ENCODE measurements at regions not wholly inside any gene's neighbourhood (a gene's known extent, or its start where the extent isn't known, plus 50 kb on each side); places are given as distances from the start of the nearest gene placed in this dataset.

DNA sequence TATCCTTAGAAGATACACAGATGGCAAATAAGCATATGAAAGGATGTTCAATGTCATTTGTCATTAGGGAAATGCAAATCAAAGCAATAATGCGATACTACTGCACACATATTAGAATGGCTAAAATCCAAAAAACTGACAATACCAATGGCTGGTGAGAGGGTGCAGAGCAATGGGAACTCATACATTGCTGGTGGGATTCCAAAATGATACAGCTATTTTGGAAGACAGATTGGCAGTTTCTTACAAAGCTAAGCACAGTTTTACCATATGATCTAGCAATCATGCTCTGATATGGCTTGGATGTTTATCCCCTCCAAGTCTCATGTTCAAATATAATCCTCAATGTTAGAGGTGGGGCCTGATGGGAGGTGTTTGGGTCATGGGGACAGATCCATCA, 122.6 kb downstream of the KCTD15 start (continued):
- TF ChIP-seq FOXA2 (IDR thresholded peaks at IDR 0.05) (no peak), REST (IDR thresholded peaks at IDR 0.05) (no peak), FOXA1 (IDR thresholded peaks at IDR 0.05) (no peak)

DNA sequence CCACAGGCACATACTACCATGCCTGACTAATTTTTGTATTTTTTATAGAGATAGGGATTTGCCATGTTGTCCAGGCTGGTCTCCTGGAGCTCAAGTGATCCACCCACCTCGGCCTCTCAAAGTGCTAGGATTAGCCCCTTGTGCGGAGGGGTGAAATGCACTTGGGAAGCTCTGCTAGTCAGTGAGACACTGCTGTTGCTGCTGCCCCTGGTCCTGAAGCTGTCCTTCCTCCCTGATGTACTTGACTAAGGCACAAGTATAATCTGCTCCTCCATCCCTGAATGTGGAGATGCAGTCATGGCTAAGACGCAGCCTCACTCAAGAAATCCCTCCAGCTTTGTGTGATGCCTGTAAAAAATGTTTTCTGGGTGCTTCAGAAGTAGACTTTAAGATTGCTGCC, 124.5 kb downstream of the KCTD15 start:
- Histone ChIP-seq H3K9me3 (ENCODE audit: control insufficient read depth in 4 of 4, low read length in 3 of 4) (peaks cover 0 to 2% (median under 1%) of the 10 kb centered on the region in 4 donors), H3K36me3 (ENCODE audit: control insufficient read depth in 4 of 4, insufficient read depth in 3 of 4, low read depth in 1 of 4, low read length in 3 of 4) (no peaks in the 10 kb centered on the region), H3K27me3 (ENCODE audit: control insufficient read depth in 4 of 4, insufficient read depth in 4 of 4, low read length in 3 of 4) (no peaks in the 10 kb centered on the region), H3K4me1 (ENCODE audit: control insufficient read depth in 4 of 4, insufficient read depth in 4 of 4, low read length in 3 of 4) (no peaks in the 10 kb centered on the region), H3K4me3 (ENCODE audit: low read depth in 1 of 3, low read length in 3 of 3) (no peak overlapping the region), H3K27ac (ENCODE audit: low read depth in 1 of 2, low read length in 2 of 2) (no peak overlapping the region), H3K9ac (ENCODE audit: low read depth in 1 of 2, low read length in 2 of 2) (no peak overlapping the region)
- no peak for DNase-seq (ENCODE audit: low spot score)
- no peak for TF ChIP-seq TAF1 (conservative IDR thresholded peaks at IDR 0.05)
- WGBS, result 74% methylated on average over 3 of the region's 3 CpGs

GRCh38 chr19:33926306-33926705, 129.6 kb downstream of the KCTD15 start:
- Histone ChIP-seq H3K27ac (ENCODE audit: low read depth in 1 of 2, low read length in 2 of 2) (no peak overlapping the region), H3K36me3 (ENCODE audit: control insufficient read depth in 4 of 4, insufficient read depth in 3 of 4, low read depth in 1 of 4, low read length in 3 of 4) (no peaks in the 10 kb centered on the region), H3K4me1 (ENCODE audit: control insufficient read depth in 4 of 4, insufficient read depth in 4 of 4, low read length in 3 of 4) (no peaks in the 10 kb centered on the region), H3K4me3 (ENCODE audit: low read depth in 1 of 3, low read length in 3 of 3) (no peak overlapping the region), H3K27me3 (ENCODE audit: control insufficient read depth in 4 of 4, insufficient read depth in 4 of 4, low read length in 3 of 4) (no peaks in the 10 kb centered on the region), H3K9me3 (ENCODE audit: control insufficient read depth in 4 of 4, low read length in 3 of 4) (no peaks in the 10 kb centered on the region), H3K9ac (ENCODE audit: low read depth in 1 of 2, low read length in 2 of 2) (no peak overlapping the region)
- DNase-seq (ENCODE audit: low spot score), result no peak
- TF ChIP-seq, protein P1, sequence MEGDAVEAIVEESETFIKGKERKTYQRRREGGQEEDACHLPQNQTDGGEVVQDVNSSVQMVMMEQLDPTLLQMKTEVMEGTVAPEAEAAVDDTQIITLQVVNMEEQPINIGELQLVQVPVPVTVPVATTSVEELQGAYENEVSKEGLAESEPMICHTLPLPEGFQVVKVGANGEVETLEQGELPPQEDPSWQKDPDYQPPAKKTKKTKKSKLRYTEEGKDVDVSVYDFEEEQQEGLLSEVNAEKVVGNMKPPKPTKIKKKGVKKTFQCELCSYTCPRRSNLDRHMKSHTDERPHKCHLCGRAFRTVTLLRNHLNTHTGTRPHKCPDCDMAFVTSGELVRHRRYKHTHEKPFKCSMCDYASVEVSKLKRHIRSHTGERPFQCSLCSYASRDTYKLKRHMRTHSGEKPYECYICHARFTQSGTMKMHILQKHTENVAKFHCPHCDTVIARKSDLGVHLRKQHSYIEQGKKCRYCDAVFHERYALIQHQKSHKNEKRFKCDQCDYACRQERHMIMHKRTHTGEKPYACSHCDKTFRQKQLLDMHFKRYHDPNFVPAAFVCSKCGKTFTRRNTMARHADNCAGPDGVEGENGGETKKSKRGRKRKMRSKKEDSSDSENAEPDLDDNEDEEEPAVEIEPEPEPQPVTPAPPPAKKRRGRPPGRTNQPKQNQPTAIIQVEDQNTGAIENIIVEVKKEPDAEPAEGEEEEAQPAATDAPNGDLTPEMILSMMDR (IDR thresholded peaks at IDR 0.05; ENCODE audit: low read depth, low read length, missing input control), result no peak
- no peak for TF ChIP-seq SP1 (IDR thresholded peaks at IDR 0.05)
- no peak for TF ChIP-seq YY1 (IDR thresholded peaks at IDR 0.05)
- TF ChIP-seq ATF3 (IDR thresholded peaks at IDR 0.05), result no peak
- TF ChIP-seq MAX (IDR thresholded peaks at IDR 0.05), result no peak
- no peak for TF ChIP-seq RAD21 (IDR thresholded peaks at IDR 0.05)
- TF ChIP-seq FOXA1 (IDR thresholded peaks at IDR 0.05), result no peak
- no peak for TF ChIP-seq EGR1 (IDR thresholded peaks at IDR 0.05; ENCODE audit: low read depth in 2 of 2)
- TF ChIP-seq JUND (IDR thresholded peaks at IDR 0.05), result no peak
- TF ChIP-seq TAF1 (conservative IDR thresholded peaks at IDR 0.05), result no peak
- no peak for TF ChIP-seq REST (IDR thresholded peaks at IDR 0.05)
- TF ChIP-seq NR2F2 (IDR thresholded peaks at IDR 0.05), result no peak
- TF ChIP-seq GABPA (IDR thresholded peaks at IDR 0.05 in 1 of 2, conservative IDR thresholded peaks at IDR 0.05 in 1 of 2), result no peak
- TF ChIP-seq HNF4A (conservative IDR thresholded peaks at IDR 0.05), result no peak
- no peak for TF ChIP-seq FOXA2 (IDR thresholded peaks at IDR 0.05)
- TF ChIP-seq ZBTB33 (IDR thresholded peaks at IDR 0.05), result no peak
- TF ChIP-seq RXRA (IDR thresholded peaks at IDR 0.05), result no peak
- no peak for TF ChIP-seq HNF4G (IDR thresholded peaks at IDR 0.05)
- 57% methylated on average over 3 of the region's 3 CpGs for WGBS

All from liver (tissue), 8 donors.